Transverse colon (tissue), 4 donors: ENCODE measurements at regions not wholly inside any gene's neighbourhood (a gene's known extent, or its start where the extent isn't known, plus 50 kb on each side); places are given as distances from the start of the nearest gene placed in this dataset.

Source experiments
- DNase-seq: peaks from one replicate; pipeline ENCODE4 v3.0.0-alpha.2; 2019
- H3K27ac ChIP-seq, 4 donors: fragments of 200-600 bp; sonication (generic); 2 replicates each; pipeline ENCODE4 v1.5.1; 2016 to 2018; ENCODE audit warnings: inconsistent platforms in 4 of 4
- H3K27me3 ChIP-seq: fragments of 200-600 bp; sonication (generic); 2 replicates; pipeline ENCODE4 v1.5.1; 2017; ENCODE audit warnings: inconsistent platforms
- H3K36me3 ChIP-seq, 4 donors: fragments of 200-600 bp; sonication (generic); 2 replicates each; pipeline ENCODE4 v1.5.1; 2017 to 2019; ENCODE audit warnings: inconsistent platforms in 4 of 4
- H3K4me1 ChIP-seq, 4 donors: fragments of 200-600 bp; sonication (generic); 2 replicates each; pipeline ENCODE4 v1.5.1; 2017 to 2020; ENCODE audit warnings: inconsistent platforms in 4 of 4
- H3K4me3 ChIP-seq, 4 donors: fragments of 200-600 bp; sonication (generic); 1 replicate in 1 of 4; 2 replicates in 3 of 4; pipeline versions ENCODE4 v1.5.1 to v1.6.1; 2017 to 2019; ENCODE audit warnings: inconsistent platforms in 4 of 4
- H3K9me3 ChIP-seq, 2 donors: fragments of 200-600 bp; sonication (generic); 2 replicates each; pipeline ENCODE4 v1.5.1; 2017 to 2019; ENCODE audit warnings: inconsistent platforms in 2 of 2
- EP300 ChIP-seq: sonication (generic); formaldehyde crosslinking; IDR thresholded peaks from one replicate; pipeline ENCODE4 v1.6.1; 2017; ENCODE audit warnings: antibody characterized with exemption, low read depth
- POLR2A ChIP-seq: fragments of 450-650 bp; IDR thresholded peaks from one replicate; pipeline ENCODE4 v1.6.1; 2016; ENCODE audit warnings: antibody characterized with exemption, mild to moderate bottlenecking, moderate library complexity
- POLR2AphosphoS5 ChIP-seq, 3 donors: sonication (generic); formaldehyde crosslinking; IDR thresholded peaks; one replicate each; pipeline ENCODE4 v1.6.1; 2016; ENCODE audit warnings: antibody characterized with exemption in 3 of 3
- WGBS, 2 donors: methylation state at CpG; one replicate each; pipeline ENCODE4 v1.1.5; 2018; ENCODE audit warnings: low coverage in 1 of 2; 5-methylcytosine and 5-hydroxymethylcytosine counted together
- in situ Hi-C, 4 donors: fragments of 200-750 bp; cut with MboI; loops; one replicate each; pipeline versions ENCODE4 v1.15.0 to v1.15.1; 2017; ENCODE audit warnings: low sequenced_read_pairs in 3 of 4, low pct_ligation_motif_present in 1 of 4, low pct_unique_long_range_greater_than_20kb in 1 of 4
- intact Hi-C: fragments of 100-400 bp; cut with DNase I; formaldehyde crosslinking; loops from one replicate; pipeline ENCODE4 v1.15.1; 2023; ENCODE audit warnings: low total_unique reads
- TF ChIP-seq, protein P1 (sequence below), 5 experiments: fragments of 200-600 bp in 3 of 5; fragments of 450-650 bp in 2 of 5; sonication (generic) in 3 of 5; IDR thresholded peaks; 1 replicate in 2 of 5; 2 replicates in 3 of 5; pipeline ENCODE4 v1.5.1; 2016 to 2017; ENCODE audit warnings: antibody characterized with exemption in 5 of 5, inconsistent platforms in 3 of 5, mild to moderate bottlenecking in 2 of 5, moderate library complexity in 1 of 5

DNA sequence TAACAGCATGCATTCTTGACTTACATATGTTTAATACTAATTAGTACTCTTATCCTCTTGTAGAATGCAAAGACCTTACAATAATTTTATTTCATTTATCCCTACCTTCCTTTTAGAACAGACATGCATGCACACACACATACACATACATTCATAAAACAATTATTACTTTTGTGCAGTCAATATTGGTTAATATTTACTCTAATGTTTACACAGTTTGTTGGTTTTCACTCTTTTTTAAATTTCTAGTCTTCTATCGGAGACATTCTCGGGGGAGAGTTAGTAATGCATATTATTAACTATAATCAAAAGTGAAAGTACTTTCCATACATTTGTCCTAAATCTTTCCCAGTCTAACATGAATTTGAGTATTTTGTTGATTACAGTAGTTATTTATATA is 317.7 kb upstream of the DPH6 start:
- TF ChIP-seq EP300 (no peak), POLR2AphosphoS5 (IDR thresholded peaks at IDR 0.05) (no peak), POLR2A (no peak)
- TF ChIP-seq, protein P1, sequence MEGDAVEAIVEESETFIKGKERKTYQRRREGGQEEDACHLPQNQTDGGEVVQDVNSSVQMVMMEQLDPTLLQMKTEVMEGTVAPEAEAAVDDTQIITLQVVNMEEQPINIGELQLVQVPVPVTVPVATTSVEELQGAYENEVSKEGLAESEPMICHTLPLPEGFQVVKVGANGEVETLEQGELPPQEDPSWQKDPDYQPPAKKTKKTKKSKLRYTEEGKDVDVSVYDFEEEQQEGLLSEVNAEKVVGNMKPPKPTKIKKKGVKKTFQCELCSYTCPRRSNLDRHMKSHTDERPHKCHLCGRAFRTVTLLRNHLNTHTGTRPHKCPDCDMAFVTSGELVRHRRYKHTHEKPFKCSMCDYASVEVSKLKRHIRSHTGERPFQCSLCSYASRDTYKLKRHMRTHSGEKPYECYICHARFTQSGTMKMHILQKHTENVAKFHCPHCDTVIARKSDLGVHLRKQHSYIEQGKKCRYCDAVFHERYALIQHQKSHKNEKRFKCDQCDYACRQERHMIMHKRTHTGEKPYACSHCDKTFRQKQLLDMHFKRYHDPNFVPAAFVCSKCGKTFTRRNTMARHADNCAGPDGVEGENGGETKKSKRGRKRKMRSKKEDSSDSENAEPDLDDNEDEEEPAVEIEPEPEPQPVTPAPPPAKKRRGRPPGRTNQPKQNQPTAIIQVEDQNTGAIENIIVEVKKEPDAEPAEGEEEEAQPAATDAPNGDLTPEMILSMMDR (IDR thresholded peaks at IDR 0.05), result no peak
- Histone ChIP-seq H3K4me3 (no peak overlapping the region), H3K36me3 (no peaks in the 10 kb centered on the region), H3K4me1 (no peaks in the 10 kb centered on the region), H3K9me3 (no peaks in the 10 kb centered on the region), H3K27ac (no peak overlapping the region), H3K27me3 (no peaks in the 10 kb centered on the region)
- DNase-seq, result no peak
- WGBS, 2 donors, result 68 to 82% methylated on average over 2 of the region's 2 CpGs
- in situ Hi-C loops (no loop called here), intact Hi-C loops (no loop called here)

DNA sequence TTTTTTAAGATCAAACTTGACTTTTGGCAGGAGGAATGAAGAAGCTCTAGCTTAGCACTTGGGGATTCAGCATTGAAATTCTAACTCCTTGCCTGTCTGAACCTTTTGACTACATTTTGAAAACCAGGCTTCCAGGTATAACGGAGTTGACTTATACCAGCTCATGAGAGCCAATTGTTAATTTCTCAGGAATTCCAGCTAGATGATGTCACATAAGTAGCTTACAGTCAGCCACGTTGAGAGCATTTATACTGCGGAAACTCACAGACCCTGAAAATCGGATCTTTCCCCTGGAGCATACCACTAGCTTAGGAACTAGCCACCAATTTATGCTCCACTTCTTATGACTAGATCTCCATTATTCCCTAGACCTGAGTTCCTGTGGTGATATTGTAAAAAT is 321.4 kb upstream of the DPH6 start:
- H3K36me3 ChIP-seq, result no peaks in the 10 kb centered on the region
- intact Hi-C loops (no loop called here), in situ Hi-C loops (no loop called here)
- no peak overlapping the region for H3K27ac ChIP-seq
- TF ChIP-seq, protein P1 (IDR thresholded peaks at IDR 0.05), result no peak
- TF ChIP-seq POLR2A, result no peak
- TF ChIP-seq EP300, result no peak
- TF ChIP-seq POLR2AphosphoS5 (IDR thresholded peaks at IDR 0.05), result no peak
- no peak for DNase-seq
- H3K27me3 ChIP-seq, result no peaks in the 10 kb centered on the region
- WGBS, 2 donors, result 80 to 87% methylated on average over 1 to 4 of the region's 4 CpGs
- H3K9me3 ChIP-seq, result no peaks in the 10 kb centered on the region
- H3K4me3 ChIP-seq, result no peak overlapping the region
- H3K4me1 ChIP-seq, result no peaks in the 10 kb centered on the region

DNA sequence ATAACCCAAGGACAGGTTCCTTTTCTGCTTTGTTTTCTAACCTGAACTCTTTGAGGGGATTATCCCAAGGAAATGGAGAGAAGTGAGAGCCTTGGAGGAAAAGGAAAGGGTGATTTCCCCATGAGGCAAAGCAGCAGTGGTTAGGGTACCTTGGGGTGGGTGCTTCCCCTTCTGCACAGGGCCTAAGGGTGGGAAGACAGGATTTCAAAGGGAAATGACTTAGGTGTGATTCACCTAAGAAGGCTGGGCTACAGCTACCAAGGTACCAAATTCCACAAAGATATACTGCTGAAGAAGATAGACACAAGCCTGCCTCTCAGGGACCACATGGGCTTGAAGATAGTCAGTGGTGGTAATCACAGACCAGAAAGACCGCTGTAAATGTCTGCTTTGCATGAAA is 325.3 kb upstream of the DPH6 start:
- Histone ChIP-seq H3K36me3 (no peaks in the 10 kb centered on the region), H3K27ac (no peak overlapping the region), H3K4me1 (no peaks in the 10 kb centered on the region), H3K4me3 (no peak overlapping the region), H3K27me3 (no peaks in the 10 kb centered on the region), H3K9me3 (no peaks in the 10 kb centered on the region)
- intact Hi-C loops (no loop called here), in situ Hi-C loops (no loop called here)
- WGBS, 2 donors, result 75% methylated on average over 1 of the region's 1 CpG; no CpG with 5 or more reads in 1 of the 2 donors
- TF ChIP-seq POLR2A (no peak), POLR2AphosphoS5 (IDR thresholded peaks at IDR 0.05) (no peak), EP300 (no peak)
- TF ChIP-seq, protein P1 (IDR thresholded peaks at IDR 0.05), result no peak
- no peak for DNase-seq

DNA sequence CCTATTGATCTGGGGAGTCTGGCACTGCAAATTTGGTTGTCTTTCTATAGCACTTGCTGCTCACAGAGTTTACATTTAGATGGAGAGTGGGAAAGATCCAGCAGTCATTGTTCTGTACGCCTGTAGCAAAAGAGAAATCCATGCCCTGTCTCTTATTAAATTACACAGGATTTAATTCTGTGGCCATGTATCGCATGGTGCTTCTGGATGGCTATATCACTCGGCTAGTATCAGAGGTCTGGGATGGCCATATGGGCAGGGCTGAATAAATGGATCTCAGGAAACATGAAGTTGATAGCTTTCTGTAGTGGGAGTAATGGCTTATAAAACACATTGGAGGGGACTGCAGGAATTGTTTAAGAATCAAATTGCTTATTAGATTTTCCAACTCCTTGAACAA is 325.8 kb upstream of the DPH6 start:
- no peak for TF ChIP-seq POLR2AphosphoS5 (IDR thresholded peaks at IDR 0.05)
- TF ChIP-seq EP300, result no peak
- no peak for DNase-seq
- H3K4me1 ChIP-seq, result no peaks in the 10 kb centered on the region
- WGBS, 2 donors, result 96% methylated on average over 3 of the region's 3 CpGs; no CpG with 5 or more reads in 1 of the 2 donors
- H3K4me3 ChIP-seq, result no peak overlapping the region
- no peaks in the 10 kb centered on the region for H3K27me3 ChIP-seq
- H3K9me3 ChIP-seq, result no peaks in the 10 kb centered on the region
- in situ Hi-C loops (no loop called here), intact Hi-C loops (no loop called here)
- no peaks in the 10 kb centered on the region for H3K36me3 ChIP-seq
- H3K27ac ChIP-seq, result no peak overlapping the region

DNA sequence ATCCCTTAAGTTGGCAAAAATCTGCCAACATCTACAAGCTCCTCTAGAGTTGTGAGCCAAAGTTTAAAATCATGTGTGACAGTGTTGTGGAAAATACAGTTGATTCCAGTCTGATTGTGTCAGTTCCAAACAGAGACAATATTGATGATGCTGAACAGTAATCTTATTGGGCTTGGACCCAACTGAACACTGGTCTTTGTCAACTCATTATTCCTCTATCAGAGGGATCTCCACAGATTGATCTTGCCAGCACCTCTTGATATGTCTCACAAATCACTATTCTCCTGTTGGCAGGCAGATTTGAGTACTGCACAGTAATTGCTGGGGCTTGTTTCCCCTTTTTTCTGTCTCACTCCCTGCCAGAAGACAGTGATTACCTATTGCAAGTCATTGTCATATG is 326.6 kb upstream of the DPH6 start:
- Histone ChIP-seq H3K4me3 (no peak overlapping the region), H3K36me3 (no peaks in the 10 kb centered on the region), H3K9me3 (no peaks in the 10 kb centered on the region), H3K4me1 (no peaks in the 10 kb centered on the region), H3K27me3 (no peaks in the 10 kb centered on the region), H3K27ac (no peak overlapping the region)
- intact Hi-C loops, result no loop called here
- no peak for TF ChIP-seq POLR2A
- TF ChIP-seq, protein P1 (IDR thresholded peaks at IDR 0.05), result no peak
- no peak for TF ChIP-seq POLR2AphosphoS5 (IDR thresholded peaks at IDR 0.05)
- TF ChIP-seq EP300, result no peak
- DNase-seq, result no peak
- in situ Hi-C loops, result no loop called here
